Astrocyte (in vitro differentiated cells and primary cell): ENCODE measurements at regions not wholly inside any gene's neighbourhood (a gene's known extent, or its start where the extent isn't known, plus 50 kb on each side); places are given as distances from the start of the nearest gene placed in this dataset.
A peak's percentile ranks its signal among the peaks of the same experiment; 100 is the strongest.

Experiments
- CTCF ChIP-seq: IDR thresholded peaks from 2 replicates; pipeline ENCODE4 v1.5.1; 2011; ENCODE audit warnings: low read depth, mild to moderate bottlenecking, inconsistent platforms, low read length, moderate library complexity; ENCODE audit not compliant: insufficient read depth
- EZH2 ChIP-seq: IDR thresholded peaks from 2 replicates; pipeline ENCODE4 v1.6.1; 2012; ENCODE audit warnings: mild to moderate bottlenecking, low read length, inconsistent platforms; ENCODE audit not compliant: insufficient read depth

DNA sequence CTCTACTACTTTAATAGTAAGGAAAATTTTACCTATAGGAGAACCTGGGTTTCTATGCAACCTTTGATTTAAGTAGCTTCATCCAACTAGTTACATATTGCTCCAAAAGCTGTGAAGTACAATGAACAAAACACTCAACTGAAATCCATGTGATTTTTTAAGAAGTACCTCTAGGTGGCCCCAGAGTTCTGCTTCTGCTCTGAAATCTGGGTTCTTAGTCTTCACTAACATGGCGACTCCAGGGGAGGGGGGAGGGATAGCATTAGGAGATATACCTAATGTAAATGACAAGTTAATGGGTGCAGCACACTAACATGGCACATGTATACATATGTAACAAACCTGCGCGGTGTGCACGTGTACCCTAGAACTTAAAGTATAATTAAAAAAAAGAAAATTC lies 73.4 kb upstream of the MAGEB2 start:
- TF ChIP-seq CTCF, result peak; percentile 20
- TF ChIP-seq EZH2, result no peak
